GM12878 (cell line): ENCODE measurements at regions not wholly inside any gene's neighbourhood (a gene's known extent, or its start where the extent isn't known, plus 50 kb on each side); places are given as distances from the start of the nearest gene placed in this dataset.

Experiments
- ASH2L ChIP-seq: fragments of 300-600, 200-600 bp; sonication (generic); IDR thresholded peaks from 2 replicates; pipeline ENCODE4 v1.6.1; 2017; ENCODE audit warnings: low read depth, mild to moderate bottlenecking, borderline replicate concordance
- FOXK2 ChIP-seq: fragments of 450-650 bp; IDR thresholded peaks from 2 replicates; pipeline ENCODE4 v1.6.1; 2017; ENCODE audit warnings: mild to moderate bottlenecking, moderate library complexity
- POU2F2 ChIP-seq: IDR thresholded peaks from 3 replicates; pipeline ENCODE4 v1.6.1; 2011; ENCODE audit warnings: low read depth, mild to moderate bottlenecking, low read length, borderline replicate concordance
- RFX5 ChIP-seq: IDR thresholded peaks from 2 replicates; pipeline ENCODE4 v1.6.1; 2011; ENCODE audit warnings: low read depth, low read length, improper control_type of control experiment
- TBL1XR1 ChIP-seq: IDR thresholded peaks from 2 replicates; pipeline ENCODE4 v1.6.1; 2012; ENCODE audit warnings: low read depth, low read length, improper control_type of control experiment
- ZNF274 ChIP-seq: IDR thresholded peaks from one replicate; pipeline ENCODE4 v1.8.0; 2011; ENCODE audit not compliant: insufficient read length, insufficient read depth
- TF ChIP-seq, protein P1 (sequence below): fragments of 150-350 bp; IDR thresholded peaks from 2 replicates; pipeline ENCODE4 v1.6.1; 2016; ENCODE audit warnings: low read depth, low read length
- TF ChIP-seq, protein P2 (sequence below): fragments of 450-650 bp; IDR thresholded peaks from 2 replicates; pipeline ENCODE4 v1.6.1; 2017; ENCODE audit warnings: mild to moderate bottlenecking, moderate library complexity
- TF ChIP-seq, protein P3 (sequence below): fragments of 450-650 bp; IDR thresholded peaks from 2 replicates; pipeline ENCODE4 v1.6.1; 2016; ENCODE audit warnings: mild to moderate bottlenecking

DNA sequence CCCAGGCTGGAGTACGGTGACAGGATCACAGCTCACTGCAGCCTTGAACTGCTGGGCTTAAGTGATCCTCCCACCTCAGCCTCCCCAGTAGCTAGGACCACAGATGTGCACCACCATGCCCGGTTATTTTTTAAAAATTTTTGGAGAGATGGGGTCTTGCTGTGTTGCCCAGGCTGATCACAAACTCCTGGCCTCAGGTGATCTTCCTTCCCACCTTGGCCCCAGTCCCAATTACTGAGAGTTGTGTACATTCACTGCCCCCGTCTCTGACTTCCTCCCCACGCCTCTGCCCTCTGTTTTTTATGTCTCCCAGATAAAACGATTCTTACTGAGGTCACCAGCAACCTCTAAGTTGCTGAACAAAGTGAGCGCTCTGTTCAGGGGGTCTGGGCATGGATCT is 87.7 kb downstream of the LINGO1 start (continued):
- TF ChIP-seq ASH2L (no peak), TBL1XR1 (no peak), FOXK2 (no peak), POU2F2 (no peak), ZNF274 (no peak), RFX5 (no peak)
- TF ChIP-seq, protein P1, sequence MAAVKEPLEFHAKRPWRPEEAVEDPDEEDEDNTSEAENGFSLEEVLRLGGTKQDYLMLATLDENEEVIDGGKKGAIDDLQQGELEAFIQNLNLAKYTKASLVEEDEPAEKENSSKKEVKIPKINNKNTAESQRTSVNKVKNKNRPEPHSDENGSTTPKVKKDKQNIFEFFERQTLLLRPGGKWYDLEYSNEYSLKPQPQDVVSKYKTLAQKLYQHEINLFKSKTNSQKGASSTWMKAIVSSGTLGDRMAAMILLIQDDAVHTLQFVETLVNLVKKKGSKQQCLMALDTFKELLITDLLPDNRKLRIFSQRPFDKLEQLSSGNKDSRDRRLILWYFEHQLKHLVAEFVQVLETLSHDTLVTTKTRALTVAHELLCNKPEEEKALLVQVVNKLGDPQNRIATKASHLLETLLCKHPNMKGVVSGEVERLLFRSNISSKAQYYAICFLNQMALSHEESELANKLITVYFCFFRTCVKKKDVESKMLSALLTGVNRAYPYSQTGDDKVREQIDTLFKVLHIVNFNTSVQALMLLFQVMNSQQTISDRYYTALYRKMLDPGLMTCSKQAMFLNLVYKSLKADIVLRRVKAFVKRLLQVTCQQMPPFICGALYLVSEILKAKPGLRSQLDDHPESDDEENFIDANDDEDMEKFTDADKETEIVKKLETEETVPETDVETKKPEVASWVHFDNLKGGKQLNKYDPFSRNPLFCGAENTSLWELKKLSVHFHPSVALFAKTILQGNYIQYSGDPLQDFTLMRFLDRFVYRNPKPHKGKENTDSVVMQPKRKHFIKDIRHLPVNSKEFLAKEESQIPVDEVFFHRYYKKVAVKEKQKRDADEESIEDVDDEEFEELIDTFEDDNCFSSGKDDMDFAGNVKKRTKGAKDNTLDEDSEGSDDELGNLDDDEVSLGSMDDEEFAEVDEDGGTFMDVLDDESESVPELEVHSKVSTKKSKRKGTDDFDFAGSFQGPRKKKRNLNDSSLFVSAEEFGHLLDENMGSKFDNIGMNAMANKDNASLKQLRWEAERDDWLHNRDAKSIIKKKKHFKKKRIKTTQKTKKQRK, result no peak
- TF ChIP-seq, protein P2, sequence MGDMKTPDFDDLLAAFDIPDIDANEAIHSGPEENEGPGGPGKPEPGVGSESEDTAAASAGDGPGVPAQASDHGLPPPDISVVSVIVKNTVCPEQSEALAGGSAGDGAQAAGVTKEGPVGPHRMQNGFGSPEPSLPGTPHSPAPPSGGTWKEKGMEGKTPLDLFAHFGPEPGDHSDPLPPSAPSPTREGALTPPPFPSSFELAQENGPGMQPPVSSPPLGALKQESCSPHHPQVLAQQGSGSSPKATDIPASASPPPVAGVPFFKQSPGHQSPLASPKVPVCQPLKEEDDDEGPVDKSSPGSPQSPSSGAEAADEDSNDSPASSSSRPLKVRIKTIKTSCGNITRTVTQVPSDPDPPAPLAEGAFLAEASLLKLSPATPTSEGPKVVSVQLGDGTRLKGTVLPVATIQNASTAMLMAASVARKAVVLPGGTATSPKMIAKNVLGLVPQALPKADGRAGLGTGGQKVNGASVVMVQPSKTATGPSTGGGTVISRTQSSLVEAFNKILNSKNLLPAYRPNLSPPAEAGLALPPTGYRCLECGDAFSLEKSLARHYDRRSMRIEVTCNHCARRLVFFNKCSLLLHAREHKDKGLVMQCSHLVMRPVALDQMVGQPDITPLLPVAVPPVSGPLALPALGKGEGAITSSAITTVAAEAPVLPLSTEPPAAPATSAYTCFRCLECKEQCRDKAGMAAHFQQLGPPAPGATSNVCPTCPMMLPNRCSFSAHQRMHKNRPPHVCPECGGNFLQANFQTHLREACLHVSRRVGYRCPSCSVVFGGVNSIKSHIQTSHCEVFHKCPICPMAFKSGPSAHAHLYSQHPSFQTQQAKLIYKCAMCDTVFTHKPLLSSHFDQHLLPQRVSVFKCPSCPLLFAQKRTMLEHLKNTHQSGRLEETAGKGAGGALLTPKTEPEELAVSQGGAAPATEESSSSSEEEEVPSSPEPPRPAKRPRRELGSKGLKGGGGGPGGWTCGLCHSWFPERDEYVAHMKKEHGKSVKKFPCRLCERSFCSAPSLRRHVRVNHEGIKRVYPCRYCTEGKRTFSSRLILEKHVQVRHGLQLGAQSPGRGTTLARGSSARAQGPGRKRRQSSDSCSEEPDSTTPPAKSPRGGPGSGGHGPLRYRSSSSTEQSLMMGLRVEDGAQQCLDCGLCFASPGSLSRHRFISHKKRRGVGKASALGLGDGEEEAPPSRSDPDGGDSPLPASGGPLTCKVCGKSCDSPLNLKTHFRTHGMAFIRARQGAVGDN, result no peak
- TF ChIP-seq, protein P3, sequence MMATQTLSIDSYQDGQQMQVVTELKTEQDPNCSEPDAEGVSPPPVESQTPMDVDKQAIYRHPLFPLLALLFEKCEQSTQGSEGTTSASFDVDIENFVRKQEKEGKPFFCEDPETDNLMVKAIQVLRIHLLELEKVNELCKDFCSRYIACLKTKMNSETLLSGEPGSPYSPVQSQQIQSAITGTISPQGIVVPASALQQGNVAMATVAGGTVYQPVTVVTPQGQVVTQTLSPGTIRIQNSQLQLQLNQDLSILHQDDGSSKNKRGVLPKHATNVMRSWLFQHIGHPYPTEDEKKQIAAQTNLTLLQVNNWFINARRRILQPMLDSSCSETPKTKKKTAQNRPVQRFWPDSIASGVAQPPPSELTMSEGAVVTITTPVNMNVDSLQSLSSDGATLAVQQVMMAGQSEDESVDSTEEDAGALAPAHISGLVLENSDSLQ, result no peak
